ENCODE measurements at regions not wholly inside any gene's neighbourhood (a gene's known extent, or its start where the extent isn't known, plus 50 kb on each side); places are given as distances from the start of the nearest gene placed in this dataset.

DNA sequence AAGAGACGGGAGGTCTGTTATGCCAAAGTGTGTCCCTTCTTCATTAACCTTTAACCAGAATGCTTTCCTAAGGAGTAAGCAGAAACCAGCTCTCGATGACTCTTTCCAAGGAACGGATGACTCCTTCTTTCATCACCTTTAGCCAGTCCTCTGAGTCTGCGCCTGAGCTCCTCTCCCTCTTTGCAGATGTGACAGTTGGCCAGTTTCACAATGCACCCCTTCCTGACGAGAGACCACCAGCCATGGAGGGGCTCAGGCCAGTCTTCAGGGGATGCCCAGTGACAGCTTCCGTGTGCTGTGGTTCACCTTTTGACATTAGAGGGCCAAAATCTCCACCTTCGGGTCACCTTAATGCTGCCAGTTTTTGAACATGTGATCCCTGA lies 826.1 kb downstream of the TBC1D22A start:
- no peaks in the 10 kb centered on the region for H3K4me1 ChIP-seq (ENCODE audit: low read length)
- H3K4me2 ChIP-seq (ENCODE audit: low read depth, low read length), result no peak overlapping the region
- no peak overlapping the region for H3K27ac ChIP-seq (ENCODE audit: low read length)
- no peaks in the 10 kb centered on the region for H3F3A ChIP-seq (ENCODE audit: insufficient read depth, low read length)
- TF ChIP-seq EZH2phosphoT487 (IDR thresholded peaks at IDR 0.05; ENCODE audit: low read length), result no peak
- TF ChIP-seq EZH2 (optimal IDR thresholded peaks at IDR 0.05; ENCODE audit: low read depth, low read length), result no peak
- TF ChIP-seq, protein P1, sequence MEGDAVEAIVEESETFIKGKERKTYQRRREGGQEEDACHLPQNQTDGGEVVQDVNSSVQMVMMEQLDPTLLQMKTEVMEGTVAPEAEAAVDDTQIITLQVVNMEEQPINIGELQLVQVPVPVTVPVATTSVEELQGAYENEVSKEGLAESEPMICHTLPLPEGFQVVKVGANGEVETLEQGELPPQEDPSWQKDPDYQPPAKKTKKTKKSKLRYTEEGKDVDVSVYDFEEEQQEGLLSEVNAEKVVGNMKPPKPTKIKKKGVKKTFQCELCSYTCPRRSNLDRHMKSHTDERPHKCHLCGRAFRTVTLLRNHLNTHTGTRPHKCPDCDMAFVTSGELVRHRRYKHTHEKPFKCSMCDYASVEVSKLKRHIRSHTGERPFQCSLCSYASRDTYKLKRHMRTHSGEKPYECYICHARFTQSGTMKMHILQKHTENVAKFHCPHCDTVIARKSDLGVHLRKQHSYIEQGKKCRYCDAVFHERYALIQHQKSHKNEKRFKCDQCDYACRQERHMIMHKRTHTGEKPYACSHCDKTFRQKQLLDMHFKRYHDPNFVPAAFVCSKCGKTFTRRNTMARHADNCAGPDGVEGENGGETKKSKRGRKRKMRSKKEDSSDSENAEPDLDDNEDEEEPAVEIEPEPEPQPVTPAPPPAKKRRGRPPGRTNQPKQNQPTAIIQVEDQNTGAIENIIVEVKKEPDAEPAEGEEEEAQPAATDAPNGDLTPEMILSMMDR (IDR thresholded peaks at IDR 0.05; ENCODE audit: low read length), result no peak
- H3K27me3 ChIP-seq (replicated peaks; ENCODE audit: insufficient read depth, low read length), result no peaks in the 10 kb centered on the region
- no peaks in the 10 kb centered on the region for H3K9me2 ChIP-seq (replicated peaks; ENCODE audit: insufficient read depth, low read length)
- no peaks in the 10 kb centered on the region for H3K9me3 ChIP-seq (replicated peaks; ENCODE audit: insufficient read depth, low read length)
- no peak overlapping the region for H3K9ac ChIP-seq (ENCODE audit: low read length)
- no peak overlapping the region for H2AFZ ChIP-seq (ENCODE audit: low read length)
- no peaks in the 10 kb centered on the region for H4K20me1 ChIP-seq (ENCODE audit: insufficient read depth, low read length)
- no peak for DNase-seq
- no peaks in the 10 kb centered on the region for H3K79me2 ChIP-seq (ENCODE audit: low read length)
- no peaks in the 10 kb centered on the region for H3K36me3 ChIP-seq (replicated peaks; ENCODE audit: insufficient read depth, low read length)
- no peak overlapping the region for H3K4me3 ChIP-seq (ENCODE audit: low read length)

DNA sequence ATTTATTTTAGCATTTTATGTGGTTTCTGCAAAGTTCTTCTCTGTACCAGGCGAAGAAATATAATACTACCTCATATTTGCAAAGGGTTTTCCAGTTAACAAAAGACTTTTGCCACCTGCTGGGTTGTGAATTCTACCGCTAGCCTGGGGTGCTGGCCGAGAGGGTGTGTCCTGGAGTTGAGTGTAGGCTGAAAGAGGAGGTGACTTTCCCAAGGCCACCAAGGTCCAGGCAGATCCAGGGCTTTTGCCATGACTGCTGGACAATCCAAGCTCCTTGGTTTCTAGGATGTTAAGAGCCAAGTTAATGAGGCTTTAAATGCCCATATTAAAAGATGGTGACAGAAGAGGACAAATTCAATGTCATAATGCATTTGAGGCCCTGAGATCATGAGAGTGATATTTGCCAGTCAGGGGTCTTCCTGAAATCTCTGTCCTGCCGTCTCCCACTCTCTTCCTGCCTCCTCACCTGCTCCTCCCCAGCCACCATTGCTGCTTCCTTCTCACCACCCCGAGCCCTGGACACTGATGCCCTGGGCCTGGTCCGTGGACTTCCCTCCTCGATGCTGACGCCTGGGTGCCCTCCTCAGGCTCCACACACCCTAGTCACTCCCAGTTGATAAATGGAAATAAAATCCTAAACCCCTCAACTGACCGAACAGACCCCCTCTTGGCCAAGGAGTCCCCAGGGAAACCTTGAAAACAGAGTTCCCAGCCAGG lies 825.6 kb downstream of the TBC1D22A start:
- H3K9ac ChIP-seq (ENCODE audit: low read length), result no peak overlapping the region
- no peak overlapping the region for H3K27ac ChIP-seq (ENCODE audit: low read length)
- H3K4me3 ChIP-seq (ENCODE audit: low read length), result no peak overlapping the region
- H4K20me1 ChIP-seq (ENCODE audit: insufficient read depth, low read length), result no peaks in the 10 kb centered on the region
- H3K9me3 ChIP-seq (replicated peaks; ENCODE audit: insufficient read depth, low read length), result no peaks in the 10 kb centered on the region
- no peaks in the 10 kb centered on the region for H3F3A ChIP-seq (ENCODE audit: insufficient read depth, low read length)
- no peak for DNase-seq
- H3K36me3 ChIP-seq (replicated peaks; ENCODE audit: insufficient read depth, low read length), result no peaks in the 10 kb centered on the region
- H3K9me2 ChIP-seq (replicated peaks; ENCODE audit: insufficient read depth, low read length), result no peaks in the 10 kb centered on the region
- TF ChIP-seq, protein P1 (IDR thresholded peaks at IDR 0.05; ENCODE audit: low read length), result no peak
- no peak for TF ChIP-seq EZH2 (optimal IDR thresholded peaks at IDR 0.05; ENCODE audit: low read depth, low read length)
- TF ChIP-seq EZH2phosphoT487 (IDR thresholded peaks at IDR 0.05; ENCODE audit: low read length), result no peak
- H3K27me3 ChIP-seq (replicated peaks; ENCODE audit: insufficient read depth, low read length), result no peaks in the 10 kb centered on the region
- H3K4me1 ChIP-seq (ENCODE audit: low read length), result no peaks in the 10 kb centered on the region
- H3K4me2 ChIP-seq (ENCODE audit: low read depth, low read length), result no peak overlapping the region
- no peaks in the 10 kb centered on the region for H3K79me2 ChIP-seq (ENCODE audit: low read length)
- no peak overlapping the region for H2AFZ ChIP-seq (ENCODE audit: low read length)

DNA sequence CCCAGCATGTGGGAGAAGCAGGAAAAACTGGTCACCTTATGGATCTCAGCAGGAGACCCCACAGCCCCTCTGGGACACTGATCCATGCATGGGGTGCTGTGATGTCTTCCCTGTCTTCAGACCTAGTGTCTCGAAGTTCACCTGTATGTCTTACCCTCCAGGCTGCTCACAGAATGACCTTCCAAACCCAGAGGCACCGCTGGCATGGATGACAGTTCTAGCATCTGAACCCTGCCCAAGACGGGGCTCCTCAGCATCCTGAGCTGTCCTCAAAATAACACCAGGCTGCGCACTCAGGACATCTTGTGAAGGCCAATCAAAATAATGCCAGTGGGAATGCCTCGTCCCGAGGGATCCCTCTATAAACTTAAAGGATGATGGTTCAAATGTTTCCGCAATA lies 824.9 kb downstream of the TBC1D22A start:
- H3K36me3 ChIP-seq (replicated peaks; ENCODE audit: insufficient read depth, low read length), result no peaks in the 10 kb centered on the region

More for the DNA sequence above, 824.9 kb downstream of the TBC1D22A start:
- no peak overlapping the region for H2AFZ ChIP-seq (ENCODE audit: low read length)
- DNase-seq, result no peak
- no peak overlapping the region for H3K27ac ChIP-seq (ENCODE audit: low read length)
- H3K79me2 ChIP-seq (ENCODE audit: low read length), result no peaks in the 10 kb centered on the region
- TF ChIP-seq EZH2phosphoT487 (IDR thresholded peaks at IDR 0.05; ENCODE audit: low read length) (no peak), EZH2 (optimal IDR thresholded peaks at IDR 0.05; ENCODE audit: low read depth, low read length) (no peak)
- TF ChIP-seq, protein P1 (IDR thresholded peaks at IDR 0.05; ENCODE audit: low read length), result no peak
- H3K4me2 ChIP-seq (ENCODE audit: low read depth, low read length), result no peak overlapping the region
- no peak overlapping the region for H3K9ac ChIP-seq (ENCODE audit: low read length)
- H3F3A ChIP-seq (ENCODE audit: insufficient read depth, low read length), result no peaks in the 10 kb centered on the region
- H3K9me2 ChIP-seq (replicated peaks; ENCODE audit: insufficient read depth, low read length), result no peaks in the 10 kb centered on the region
- H4K20me1 ChIP-seq (ENCODE audit: insufficient read depth, low read length), result no peaks in the 10 kb centered on the region
- H3K4me3 ChIP-seq (ENCODE audit: low read length), result no peak overlapping the region
- no peaks in the 10 kb centered on the region for H3K4me1 ChIP-seq (ENCODE audit: low read length)
- H3K27me3 ChIP-seq (replicated peaks; ENCODE audit: insufficient read depth, low read length), result no peaks in the 10 kb centered on the region
- no peaks in the 10 kb centered on the region for H3K9me3 ChIP-seq (replicated peaks; ENCODE audit: insufficient read depth, low read length)

Measured in MM.1S (cell line).